K562 (cell line): ENCODE measurements at regions not wholly inside any gene's neighbourhood (a gene's known extent, or its start where the extent isn't known, plus 50 kb on each side); places are given as distances from the start of the nearest gene placed in this dataset.

Source experiments
- EZH2 ChIP-seq: IDR thresholded peaks from 2 replicates; pipeline ENCODE4 v1.6.1; 2012; ENCODE audit warnings: low read depth, mild to moderate bottlenecking, inconsistent platforms, low read length, borderline replicate concordance
- MEIS2 ChIP-seq: fragments of 450-650 bp; IDR thresholded peaks from 2 replicates; pipeline ENCODE4 v1.6.1; 2014; ENCODE audit warnings: mild to moderate bottlenecking; ENCODE audit not compliant: partially characterized antibody
- RNF2 ChIP-seq: sonication (generic); IDR thresholded peaks from 2 replicates; pipeline ENCODE4 v1.6.1; 2016
- ZNF282 ChIP-seq: sonication (generic); formaldehyde crosslinking; IDR thresholded peaks from 2 replicates; pipeline ENCODE4 v1.8.1; 2023; ENCODE audit warnings: missing genetic modification reagents
- ZNF324 ChIP-seq: fragments of 250-450 bp; sonication (Bioruptor Pico); IDR thresholded peaks from 2 replicates; pipeline ENCODE4 v1.4.0; 2020; ENCODE audit warnings: mild to moderate bottlenecking
- TF ChIP-seq, protein P1 (sequence below), 3 experiments: IDR thresholded peaks in 2 of 3; conservative IDR thresholded peaks in 1 of 3; 2 replicates each; pipeline ENCODE4 v1.5.1; 2011 to 2012; ENCODE audit warnings: low read length in 3 of 3, mild to moderate bottlenecking in 3 of 3, control low read depth in 2 of 3, improper control_type of control experiment in 1 of 3, inconsistent platforms in 1 of 3, low read depth in 1 of 3, mixed read lengths in 1 of 3, moderate library complexity in 1 of 3; ENCODE audit not compliant: insufficient read depth in 2 of 3

- TF ChIP-seq MEIS2 (no peak), RNF2 (no peak), ZNF324 (CRISPR knock-in tag) (no peak), ZNF282 (CRISPR knock-in tag) (no peak), EZH2 (no peak)
- TF ChIP-seq, protein P1, sequence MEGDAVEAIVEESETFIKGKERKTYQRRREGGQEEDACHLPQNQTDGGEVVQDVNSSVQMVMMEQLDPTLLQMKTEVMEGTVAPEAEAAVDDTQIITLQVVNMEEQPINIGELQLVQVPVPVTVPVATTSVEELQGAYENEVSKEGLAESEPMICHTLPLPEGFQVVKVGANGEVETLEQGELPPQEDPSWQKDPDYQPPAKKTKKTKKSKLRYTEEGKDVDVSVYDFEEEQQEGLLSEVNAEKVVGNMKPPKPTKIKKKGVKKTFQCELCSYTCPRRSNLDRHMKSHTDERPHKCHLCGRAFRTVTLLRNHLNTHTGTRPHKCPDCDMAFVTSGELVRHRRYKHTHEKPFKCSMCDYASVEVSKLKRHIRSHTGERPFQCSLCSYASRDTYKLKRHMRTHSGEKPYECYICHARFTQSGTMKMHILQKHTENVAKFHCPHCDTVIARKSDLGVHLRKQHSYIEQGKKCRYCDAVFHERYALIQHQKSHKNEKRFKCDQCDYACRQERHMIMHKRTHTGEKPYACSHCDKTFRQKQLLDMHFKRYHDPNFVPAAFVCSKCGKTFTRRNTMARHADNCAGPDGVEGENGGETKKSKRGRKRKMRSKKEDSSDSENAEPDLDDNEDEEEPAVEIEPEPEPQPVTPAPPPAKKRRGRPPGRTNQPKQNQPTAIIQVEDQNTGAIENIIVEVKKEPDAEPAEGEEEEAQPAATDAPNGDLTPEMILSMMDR (IDR thresholded peaks at IDR 0.05 in 2 of 3, conservative IDR thresholded peaks at IDR 0.05 in 1 of 3; ENCODE audit: insufficient read depth in 2 of 3, low read depth in 1 of 3, low read length in 3 of 3): no peak
These were observed 144.7 kb downstream of the GLI2 start for GRCh38 chr2:120880381-120880780.
